H1 (cell line): ENCODE measurements at regions not wholly inside any gene's neighbourhood (a gene's known extent, or its start where the extent isn't known, plus 50 kb on each side); places are given as distances from the start of the nearest gene placed in this dataset.

Experiments used
- CTCF ChIA-PET: fragments of 300-600 bp; sonication (Branson Sonifier 250); formaldehyde crosslinking; loops from one replicate; lab custom pipeline; 2021; ENCODE audit not compliant: partially characterized antibody; lab: Charles Lee
- POLR2A ChIA-PET: fragments of 300-600 bp; sonication (Branson Sonifier 250); formaldehyde crosslinking; loops from one replicate; lab custom pipeline; 2021; ENCODE audit warnings: inconsistent platforms; ENCODE audit not compliant: partially characterized antibody; lab: Charles Lee
- DNase-seq, 2 experiments: peaks; one replicate each; pipeline versions ENCODE4 v3.0.0 to v3.0.0-alpha.2; 2010 to 2022; ENCODE audit warnings: low spot score in 2 of 2, low read depth in 1 of 2, mixed read lengths in 1 of 2
- FAIRE-seq: peaks from 2 replicates; lab custom pipeline; 2011; peaks lifted over from hg19 to GRCh38; lab: Jason Lieb, UNC
- H2AFZ ChIP-seq: 2 replicates; pipeline ENCODE4 v1.8.1; 2012; ENCODE audit warnings: low read length, inconsistent platforms
- H2AK5ac ChIP-seq: 2 replicates; pipeline ENCODE4 v1.6.1; 2013; ENCODE audit warnings: low read depth, low read length
- H2BK120ac ChIP-seq: replicated peaks from 2 replicates; pipeline ENCODE3; 2013; ENCODE audit warnings: low read depth, low read length, inconsistent platforms
- H2BK12ac ChIP-seq: 2 replicates; pipeline ENCODE4 v1.6.1; 2013; ENCODE audit warnings: low read depth, low read length
- H2BK15ac ChIP-seq: 2 replicates; pipeline ENCODE4 v1.6.1; 2013; ENCODE audit warnings: low read length
- H2BK20ac ChIP-seq: 2 replicates; pipeline ENCODE4 v1.6.1; 2013; ENCODE audit warnings: low read length
- H2BK5ac ChIP-seq: 2 replicates; pipeline ENCODE4 v1.6.1; 2013; ENCODE audit warnings: low read depth, low read length
- H3K14ac ChIP-seq: 2 replicates; pipeline ENCODE4 v1.6.1; 2013; ENCODE audit warnings: inconsistent platforms; ENCODE audit not compliant: insufficient read length
- H3K18ac ChIP-seq: 2 replicates; pipeline ENCODE4 v1.6.1; 2013; ENCODE audit warnings: low read length; ENCODE audit errors: extremely low read depth
- H3K23ac ChIP-seq: 2 replicates; pipeline ENCODE4 v1.6.1; 2013; ENCODE audit warnings: inconsistent platforms; ENCODE audit not compliant: insufficient read length
- H3K23me2 ChIP-seq: 2 replicates; pipeline ENCODE4 v1.6.1; 2013; ENCODE audit warnings: low read depth, low read length
- H3K27ac ChIP-seq: 2 replicates; pipeline ENCODE4 v1.6.1; 2011; ENCODE audit warnings: low read depth, low read length, inconsistent platforms
- H3K27me3 ChIP-seq, 4 experiments: replicated peaks in 1 of 4; 1 replicate in 1 of 4; 2 replicates in 3 of 4; pipeline versions ENCODE4 v1.6.1 to v1.8.1; 2011 to 2013; ENCODE audit warnings: low read length in 3 of 4, mild to moderate bottlenecking in 3 of 4, inconsistent platforms in 2 of 4, mixed read lengths in 2 of 4, moderate library complexity in 1 of 4; ENCODE audit not compliant: control insufficient read depth in 3 of 4, insufficient read depth in 3 of 4; ENCODE audit errors: extremely low read depth in 1 of 4
- H3K36me3 ChIP-seq, 4 experiments: 2 replicates each; pipeline versions ENCODE4 v1.6.1 to v1.8.1; 2011 to 2013; ENCODE audit warnings: mild to moderate bottlenecking in 4 of 4, low read length in 3 of 4, moderate library complexity in 2 of 4, control low read depth in 1 of 4, inconsistent platforms in 1 of 4; ENCODE audit not compliant: insufficient read depth in 4 of 4, control insufficient read depth in 2 of 4
- H3K4ac ChIP-seq: replicated peaks from 2 replicates; pipeline ENCODE3; 2013; ENCODE audit warnings: low read length, low read depth, mixed read lengths, inconsistent platforms; ENCODE audit not compliant: insufficient read length
- H3K4me1 ChIP-seq, 4 experiments: replicated peaks in 1 of 4; 1 replicate in 1 of 4; 2 replicates in 3 of 4; pipeline versions ENCODE4 v1.6.1 to v1.8.1; 2011 to 2013; ENCODE audit warnings: low read length in 3 of 4, inconsistent platforms in 2 of 4, mixed read lengths in 1 of 4; ENCODE audit not compliant: insufficient read depth in 4 of 4, control insufficient read depth in 3 of 4
- H3K4me2 ChIP-seq, 2 experiments: 2 replicates each; pipeline versions ENCODE4 v1.6.1 to v1.8.1; 2011 to 2013; ENCODE audit warnings: low read depth in 2 of 2, low read length in 2 of 2, control low read depth in 1 of 2, inconsistent platforms in 1 of 2, mild to moderate bottlenecking in 1 of 2; ENCODE audit not compliant: insufficient read depth in 1 of 2
- H3K4me3 ChIP-seq, 4 experiments: fragments of 200-600, 300-600 bp in 1 of 4; sonication (generic), shearing (Covaris generic), sonication (Bioruptor Twin) in 1 of 4; 2 replicates each; pipeline versions ENCODE4 v1.5.1 to v1.8.1; 2011 to 2016; ENCODE audit warnings: low read length in 4 of 4, low read depth in 3 of 4, control low read depth in 2 of 4, inconsistent platforms in 2 of 4, mild to moderate bottlenecking in 2 of 4, mixed read lengths in 1 of 4, moderate library complexity in 1 of 4; ENCODE audit not compliant: insufficient read depth in 2 of 4; ENCODE audit errors: extremely low read depth in 1 of 4
- H3K56ac ChIP-seq: replicated peaks from 2 replicates; pipeline ENCODE3; 2013; ENCODE audit warnings: low read depth, mild to moderate bottlenecking, mixed read lengths, low read length, inconsistent platforms; ENCODE audit not compliant: insufficient read length
- H3K79me1 ChIP-seq: 2 replicates; pipeline ENCODE4 v1.6.1; 2013; ENCODE audit warnings: low read depth, low read length, control low read depth
- H3K79me2 ChIP-seq, 2 experiments: 2 replicates each; pipeline versions ENCODE4 v1.6.1 to v1.8.1; 2012 to 2013; ENCODE audit warnings: low read length in 2 of 2, mild to moderate bottlenecking in 2 of 2, inconsistent platforms in 1 of 2; ENCODE audit not compliant: insufficient read depth in 2 of 2, control insufficient read depth in 1 of 2
- H3K9ac ChIP-seq, 4 experiments: replicated peaks in 1 of 4; 1 replicate in 1 of 4; 2 replicates in 3 of 4; pipeline versions ENCODE4 v1.6.1 to v1.8.1; 2011 to 2013; ENCODE audit warnings: low read depth in 3 of 4, low read length in 3 of 4, control low read depth in 2 of 4, mild to moderate bottlenecking in 2 of 4, moderate library complexity in 2 of 4, inconsistent platforms in 1 of 4; ENCODE audit errors: extremely low read depth in 1 of 4
- H3K9me3 ChIP-seq, 2 experiments: 2 replicates each; pipeline versions ENCODE4 v1.6.1 to v1.8.1; 2012 to 2013; ENCODE audit warnings: mild to moderate bottlenecking in 2 of 2, moderate library complexity in 2 of 2, control low read depth in 1 of 2, inconsistent platforms in 1 of 2, low read depth in 1 of 2, low read length in 1 of 2, mixed read lengths in 1 of 2; ENCODE audit not compliant: insufficient read depth in 2 of 2
- H4K20me1 ChIP-seq, 2 experiments: replicated peaks in 1 of 2; 2 replicates each; pipeline versions ENCODE3 to v1.8.1; 2011 to 2013; ENCODE audit warnings: inconsistent platforms in 2 of 2, low read length in 2 of 2, mild to moderate bottlenecking in 1 of 2; ENCODE audit not compliant: insufficient read depth in 2 of 2, control insufficient read depth in 1 of 2
- H4K5ac ChIP-seq: 2 replicates; pipeline ENCODE4 v1.6.1; 2013; ENCODE audit warnings: low read length, low read depth, mixed read lengths, inconsistent platforms; ENCODE audit not compliant: insufficient read length
- H4K8ac ChIP-seq: 2 replicates; pipeline ENCODE4 v1.8.0; 2013; ENCODE audit warnings: mild to moderate bottlenecking, moderate library complexity, low read length, inconsistent platforms; ENCODE audit not compliant: insufficient read depth; ENCODE audit errors: extremely low read depth
- H4K91ac ChIP-seq: replicated peaks from 2 replicates; pipeline ENCODE3; 2013; ENCODE audit warnings: low read length, mixed read lengths, inconsistent platforms; ENCODE audit not compliant: insufficient read length
- ASH2L ChIP-seq: fragments of 200-600, 300-600 bp; sonication (generic); IDR thresholded peaks from one replicate; pipeline ENCODE4 v1.7.1; 2017; ENCODE audit warnings: low read length
- CBX8 ChIP-seq: fragments of 300-800, 300-1000 bp; sonication (generic); IDR thresholded peaks from 2 replicates; pipeline ENCODE4 v1.7.1; 2016; ENCODE audit warnings: low read depth, low read length, borderline replicate concordance
- EGR1 ChIP-seq: IDR thresholded peaks from 2 replicates; pipeline ENCODE4 v1.6.1; 2011; ENCODE audit warnings: low read depth, low read length, borderline replicate concordance
- GABPA ChIP-seq: IDR thresholded peaks from 2 replicates; pipeline ENCODE4 v1.6.1; 2011; ENCODE audit warnings: mild to moderate bottlenecking, low read length, moderate library complexity, borderline replicate concordance; ENCODE audit not compliant: insufficient read depth
- HDAC6 ChIP-seq: IDR thresholded peaks from one replicate; pipeline ENCODE4 v1.7.1; 2012; ENCODE audit warnings: low read depth, mild to moderate bottlenecking, inconsistent platforms, low read length, moderate library complexity
- KDM4A ChIP-seq: IDR thresholded peaks from one replicate; pipeline ENCODE4 v1.7.1; 2012; ENCODE audit warnings: low read depth, mild to moderate bottlenecking, moderate library complexity, low read length, inconsistent platforms; ENCODE audit not compliant: severe bottlenecking
- NANOG ChIP-seq: IDR thresholded peaks from 2 replicates; pipeline ENCODE4 v1.6.1; 2011; ENCODE audit warnings: low read length, low read depth, mild to moderate bottlenecking, inconsistent platforms; ENCODE audit not compliant: insufficient read depth, poor library complexity, severe bottlenecking
- POLR2AphosphoS5 ChIP-seq: IDR thresholded peaks from 2 replicates; pipeline ENCODE4 v1.6.1; 2011; ENCODE audit warnings: low read depth, low read length
- RBBP5 ChIP-seq: IDR thresholded peaks from 2 replicates; pipeline ENCODE4 v1.7.1; 2012; ENCODE audit warnings: low read depth, mild to moderate bottlenecking, inconsistent platforms, low read length, moderate library complexity, borderline replicate concordance
- RNF2 ChIP-seq: fragments of 200-900, 300-1000 bp; sonication (generic); IDR thresholded peaks from 2 replicates; pipeline ENCODE4 v1.7.1; 2016; ENCODE audit warnings: borderline replicate concordance, low read depth, mild to moderate bottlenecking, antibody characterized with exemption, low read length; ENCODE audit not compliant: poor library complexity, severe bottlenecking; ENCODE audit errors: missing control alignments
- SP2 ChIP-seq: IDR thresholded peaks from 2 replicates; pipeline ENCODE4 v1.6.1; 2012; ENCODE audit warnings: mild to moderate bottlenecking, low read length, inconsistent platforms
- TEAD4 ChIP-seq: IDR thresholded peaks from 2 replicates; pipeline ENCODE4 v1.6.1; 2012; ENCODE audit warnings: low read depth, low read length, inconsistent platforms, mixed read lengths
- ZNF274 ChIP-seq: IDR thresholded peaks from 2 replicates; pipeline ENCODE4 v1.7.0; 2012; ENCODE audit warnings: low read length, borderline replicate concordance; ENCODE audit errors: extremely low read depth
- TF ChIP-seq, protein P1 (sequence below): IDR thresholded peaks from 2 replicates; pipeline ENCODE4 v1.6.1; 2012; ENCODE audit warnings: inconsistent platforms
- TF ChIP-seq, protein P2 (sequence below): IDR thresholded peaks from 2 replicates; pipeline ENCODE4 v1.6.1; 2012; ENCODE audit warnings: inconsistent platforms

DNA sequence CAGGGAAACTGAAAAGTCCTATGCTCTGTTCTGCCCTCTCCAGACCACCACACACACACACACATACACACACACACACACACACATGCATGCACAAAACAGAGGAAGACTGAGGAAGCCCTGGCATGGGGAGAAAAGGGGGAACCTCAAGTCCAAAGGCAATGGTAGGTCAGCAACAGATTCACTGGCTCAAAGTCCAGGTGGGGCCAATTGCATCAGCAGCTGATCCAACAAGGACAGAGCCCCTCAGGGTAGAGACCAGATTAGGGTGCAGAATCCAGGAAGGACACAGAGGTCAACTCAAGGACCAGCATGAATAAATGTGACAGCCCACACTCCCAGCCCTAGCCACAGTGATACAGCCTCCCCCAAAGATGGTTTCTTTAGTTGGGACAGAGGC lies 425.0 kb upstream of the SOX5 start:
- ChIA-PET POLR2A (no interaction called here), CTCF (interaction anchor here (0.7 to 1.1 kb wide), 2 partner anchors 267 to 965 kb away, joined by 3 to 4 read pairs; no protein-coding TSS in a partner anchor)
- H3K4me3 ChIP-seq, result no peak overlapping the region
- no peak overlapping the region for H2BK120ac ChIP-seq
- no peaks in the 10 kb centered on the region for H3K79me1 ChIP-seq
- H3K4ac ChIP-seq, result no peak overlapping the region
- no peak for DNase-seq
- H3K4me2 ChIP-seq, result no peak overlapping the region
- no peak overlapping the region for H3K23ac ChIP-seq
- no peak overlapping the region for H2BK20ac ChIP-seq
- no peak overlapping the region for H2BK5ac ChIP-seq
- no peaks in the 10 kb centered on the region for H3K9me3 ChIP-seq
- no peaks in the 10 kb centered on the region for H3K27me3 ChIP-seq
- H3K14ac ChIP-seq, result no peak overlapping the region
- no peaks in the 10 kb centered on the region for H3K79me2 ChIP-seq
- H4K5ac ChIP-seq, result no peak overlapping the region
- H3K27ac ChIP-seq, result no peak overlapping the region
- peak overlapping the region; percentile 39; the same call in 1 of the 2 replicates for H2AK5ac ChIP-seq
- H2BK15ac ChIP-seq, result no peak overlapping the region
- FAIRE-seq, result no peak
- H3K4me1 ChIP-seq, result peaks cover 0 to 11% (median 5%) of the 10 kb centered on the region in 4 experiments; a peak in 2 of 7 replicates
- no peaks in the 10 kb centered on the region for H3K36me3 ChIP-seq
- H4K8ac ChIP-seq, result no peak overlapping the region
- H4K20me1 ChIP-seq, result no peaks in the 10 kb centered on the region
- no peak overlapping the region for H3K18ac ChIP-seq
- no peak overlapping the region for H2AFZ ChIP-seq
- no peak overlapping the region for H3K56ac ChIP-seq
- no peak overlapping the region for H2BK12ac ChIP-seq
- no peak overlapping the region for H4K91ac ChIP-seq
- peaks cover 4% of the 10 kb centered on the region; the same call in 1 of the 2 replicates for H3K23me2 ChIP-seq
- no peak overlapping the region for H3K9ac ChIP-seq
- TF ChIP-seq ASH2L (no peak), NANOG (no peak), KDM4A (no peak), CBX8 (no peak), TEAD4 (no peak), GABPA (no peak), POLR2AphosphoS5 (no peak), SP2 (no peak), RBBP5 (no peak), RNF2 (no peak), EGR1 (no peak), ZNF274 (no peak), HDAC6 (no peak)
- TF ChIP-seq, protein P1, sequence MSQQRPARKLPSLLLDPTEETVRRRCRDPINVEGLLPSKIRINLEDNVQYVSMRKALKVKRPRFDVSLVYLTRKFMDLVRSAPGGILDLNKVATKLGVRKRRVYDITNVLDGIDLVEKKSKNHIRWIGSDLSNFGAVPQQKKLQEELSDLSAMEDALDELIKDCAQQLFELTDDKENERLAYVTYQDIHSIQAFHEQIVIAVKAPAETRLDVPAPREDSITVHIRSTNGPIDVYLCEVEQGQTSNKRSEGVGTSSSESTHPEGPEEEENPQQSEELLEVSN, result no peak
- TF ChIP-seq, protein P2, sequence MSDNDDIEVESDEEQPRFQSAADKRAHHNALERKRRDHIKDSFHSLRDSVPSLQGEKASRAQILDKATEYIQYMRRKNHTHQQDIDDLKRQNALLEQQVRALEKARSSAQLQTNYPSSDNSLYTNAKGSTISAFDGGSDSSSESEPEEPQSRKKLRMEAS, result no peak
